ENCODE measurements at regions not wholly inside any gene's neighbourhood (a gene's known extent, or its start where the extent isn't known, plus 50 kb on each side); places are given as distances from the start of the nearest gene placed in this dataset.

DNA sequence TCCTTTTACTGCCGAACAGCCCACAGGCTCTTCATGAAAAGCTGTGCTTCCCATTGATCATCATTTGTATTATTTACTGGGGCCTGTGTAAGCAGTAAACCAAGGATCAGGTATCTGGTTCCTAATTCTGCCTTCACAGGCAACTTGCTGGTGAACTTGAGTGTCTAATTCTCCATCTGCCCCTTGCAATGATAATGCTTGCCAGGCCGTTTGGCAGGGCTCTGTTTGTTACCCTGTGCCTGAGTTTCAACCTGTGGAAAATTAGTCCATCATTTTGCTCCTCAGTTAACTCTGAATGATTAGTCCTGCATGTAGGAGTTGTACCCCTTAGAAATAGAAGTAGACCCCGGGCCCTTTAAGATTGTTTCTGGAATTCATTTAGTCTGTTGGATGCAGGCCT is 298.4 kb upstream of the CADM1 start:
- TF ChIP-seq, protein P1, sequence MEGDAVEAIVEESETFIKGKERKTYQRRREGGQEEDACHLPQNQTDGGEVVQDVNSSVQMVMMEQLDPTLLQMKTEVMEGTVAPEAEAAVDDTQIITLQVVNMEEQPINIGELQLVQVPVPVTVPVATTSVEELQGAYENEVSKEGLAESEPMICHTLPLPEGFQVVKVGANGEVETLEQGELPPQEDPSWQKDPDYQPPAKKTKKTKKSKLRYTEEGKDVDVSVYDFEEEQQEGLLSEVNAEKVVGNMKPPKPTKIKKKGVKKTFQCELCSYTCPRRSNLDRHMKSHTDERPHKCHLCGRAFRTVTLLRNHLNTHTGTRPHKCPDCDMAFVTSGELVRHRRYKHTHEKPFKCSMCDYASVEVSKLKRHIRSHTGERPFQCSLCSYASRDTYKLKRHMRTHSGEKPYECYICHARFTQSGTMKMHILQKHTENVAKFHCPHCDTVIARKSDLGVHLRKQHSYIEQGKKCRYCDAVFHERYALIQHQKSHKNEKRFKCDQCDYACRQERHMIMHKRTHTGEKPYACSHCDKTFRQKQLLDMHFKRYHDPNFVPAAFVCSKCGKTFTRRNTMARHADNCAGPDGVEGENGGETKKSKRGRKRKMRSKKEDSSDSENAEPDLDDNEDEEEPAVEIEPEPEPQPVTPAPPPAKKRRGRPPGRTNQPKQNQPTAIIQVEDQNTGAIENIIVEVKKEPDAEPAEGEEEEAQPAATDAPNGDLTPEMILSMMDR (IDR thresholded peaks at IDR 0.05), result no peak
- no peak for TF ChIP-seq POLR2A (IDR thresholded peaks at IDR 0.05)

Data from esophagus squamous epithelium (tissue), 4 donors.